ENCODE measurements at regions not wholly inside any gene's neighbourhood (a gene's known extent, or its start where the extent isn't known, plus 50 kb on each side); places are given as distances from the start of the nearest gene placed in this dataset.

DNA sequence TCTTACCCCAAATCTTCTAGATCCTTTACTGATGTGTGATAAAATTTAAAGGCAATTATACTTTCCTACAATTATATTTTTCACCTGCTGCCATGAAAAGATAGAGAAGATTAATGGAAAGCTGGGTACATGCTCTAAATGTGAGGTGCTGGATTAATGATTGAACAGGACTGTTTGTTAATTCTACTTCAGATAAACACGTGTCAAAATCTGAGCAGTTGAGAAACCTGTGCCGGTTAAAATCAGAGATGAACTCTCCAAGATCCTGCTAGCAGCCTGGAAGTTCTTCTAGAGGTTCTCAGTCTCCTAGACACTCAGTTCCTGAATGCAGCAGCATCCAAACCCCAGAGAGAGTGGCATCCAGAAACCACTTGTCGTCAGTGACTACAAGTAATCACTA, 69.2 kb downstream of the INHBA start:
- H3K4me3 ChIP-seq, result no peak overlapping the region
- no peak for DNase-seq (ENCODE audit: low spot score)
- TF ChIP-seq CTCF (IDR thresholded peaks at IDR 0.05), result no peak
- no peaks in the 10 kb centered on the region for H3K36me3 ChIP-seq
- H3K9me3 ChIP-seq, result no peaks in the 10 kb centered on the region
- H3K27ac ChIP-seq, result no peak overlapping the region
- no peaks in the 10 kb centered on the region for H3K27me3 ChIP-seq
- H3K4me1 ChIP-seq, result no peaks in the 10 kb centered on the region

- Histone ChIP-seq H3K4me3 (no peak overlapping the region), H3K9me3 (no peaks in the 10 kb centered on the region), H3K36me3 (no peaks in the 10 kb centered on the region), H3K27ac (no peak overlapping the region), H3K4me1 (no peaks in the 10 kb centered on the region), H3K27me3 (no peaks in the 10 kb centered on the region)
- no peak for DNase-seq (ENCODE audit: low spot score)
- no peak for TF ChIP-seq CTCF (IDR thresholded peaks at IDR 0.05)
Observed at GRCh38 chr7:41630741-41631140, 72.1 kb downstream of the INHBA start.

DNA sequence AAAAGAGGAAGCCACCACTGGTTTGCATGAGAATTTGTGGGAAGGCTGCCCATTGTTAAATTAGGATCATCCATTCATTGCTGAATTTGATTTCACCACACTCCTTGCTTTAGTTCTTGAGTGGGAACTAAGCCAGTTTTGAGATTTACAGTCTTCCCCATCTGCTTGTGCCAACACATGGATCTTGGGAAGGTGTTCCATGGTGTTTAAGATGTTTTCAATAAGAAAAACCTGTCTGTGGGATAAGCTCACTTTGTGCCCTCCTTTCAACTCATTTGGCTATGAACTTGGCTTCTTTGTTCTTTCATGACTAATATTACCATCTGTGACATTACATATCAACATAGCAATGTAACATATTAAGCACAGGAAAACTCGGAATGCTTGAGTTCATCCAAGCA, 73.2 kb downstream of the INHBA start:
- Histone ChIP-seq H3K27ac (no peak overlapping the region), H3K36me3 (no peaks in the 10 kb centered on the region), H3K27me3 (no peaks in the 10 kb centered on the region), H3K4me1 (no peaks in the 10 kb centered on the region), H3K4me3 (no peak overlapping the region), H3K9me3 (no peaks in the 10 kb centered on the region)
- no peak for DNase-seq (ENCODE audit: low spot score)
- no peak for TF ChIP-seq CTCF (IDR thresholded peaks at IDR 0.05)

DNA sequence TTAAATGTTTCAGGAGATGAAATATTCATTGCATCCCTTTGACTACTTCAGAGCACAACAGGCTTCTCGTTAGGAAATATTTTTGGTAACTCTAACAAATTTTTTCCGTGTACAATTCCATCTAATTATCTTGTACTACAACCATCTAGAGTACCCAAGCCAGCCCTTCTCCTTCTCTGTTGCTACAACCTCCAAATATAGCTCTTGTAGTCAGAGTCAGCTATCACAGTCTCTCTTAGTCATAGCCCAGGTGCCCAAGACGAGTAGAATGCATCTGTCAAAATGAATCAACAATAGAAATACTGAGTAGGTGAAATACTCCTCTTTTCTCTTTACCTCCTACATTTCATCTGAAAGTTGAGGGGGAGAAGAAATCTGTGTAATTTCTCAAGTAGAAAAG, 74.0 kb downstream of the INHBA start:
- H3K4me1 ChIP-seq, result no peaks in the 10 kb centered on the region
- no peaks in the 10 kb centered on the region for H3K9me3 ChIP-seq
- no peak for TF ChIP-seq CTCF (IDR thresholded peaks at IDR 0.05)
- no peaks in the 10 kb centered on the region for H3K36me3 ChIP-seq
- H3K27me3 ChIP-seq, result no peaks in the 10 kb centered on the region
- DNase-seq (ENCODE audit: low spot score), result no peak
- no peak overlapping the region for H3K4me3 ChIP-seq
- peak overlapping the region in 1 of 2 donors; percentile 44 for H3K27ac ChIP-seq

GRCh38 chr7:41627645-41628298, 75.1 kb downstream of the INHBA start:
- Histone ChIP-seq H3K36me3 (no peaks in the 10 kb centered on the region), H3K27ac (peak overlapping the region in 1 of 2 donors; percentile 44), H3K4me1 (no peaks in the 10 kb centered on the region)

More at GRCh38 chr7:41627645-41628298, 75.1 kb downstream of the INHBA start:
- H3K27me3 ChIP-seq, result no peaks in the 10 kb centered on the region
- no peak for DNase-seq (ENCODE audit: low spot score)
- no peaks in the 10 kb centered on the region for H3K9me3 ChIP-seq
- no peak overlapping the region for H3K4me3 ChIP-seq
- TF ChIP-seq CTCF (IDR thresholded peaks at IDR 0.05), result no peak
